H1 (cell line): ENCODE measurements at regions not wholly inside any gene's neighbourhood (a gene's known extent, or its start where the extent isn't known, plus 50 kb on each side); places are given as distances from the start of the nearest gene placed in this dataset.

Source experiments
- CTCF ChIA-PET: fragments of 300-600 bp; sonication (Branson Sonifier 250); formaldehyde crosslinking; loops from one replicate; lab custom pipeline; 2021; ENCODE audit not compliant: partially characterized antibody; lab: Charles Lee
- POLR2A ChIA-PET: fragments of 300-600 bp; sonication (Branson Sonifier 250); formaldehyde crosslinking; loops from one replicate; lab custom pipeline; 2021; ENCODE audit warnings: inconsistent platforms; ENCODE audit not compliant: partially characterized antibody; lab: Charles Lee
- DNase-seq, 2 experiments: peaks; one replicate each; pipeline versions ENCODE4 v3.0.0 to v3.0.0-alpha.2; 2010 to 2022; ENCODE audit warnings: low spot score in 2 of 2, low read depth in 1 of 2, mixed read lengths in 1 of 2
- FAIRE-seq: peaks from 2 replicates; lab custom pipeline; 2011; peaks lifted over from hg19 to GRCh38; lab: Jason Lieb, UNC
- H2AFZ ChIP-seq: 2 replicates; pipeline ENCODE4 v1.8.1; 2012; ENCODE audit warnings: low read length, inconsistent platforms
- H2AK5ac ChIP-seq: 2 replicates; pipeline ENCODE4 v1.6.1; 2013; ENCODE audit warnings: low read depth, low read length
- H2BK120ac ChIP-seq: replicated peaks from 2 replicates; pipeline ENCODE3; 2013; ENCODE audit warnings: low read depth, low read length, inconsistent platforms
- H2BK12ac ChIP-seq: 2 replicates; pipeline ENCODE4 v1.6.1; 2013; ENCODE audit warnings: low read depth, low read length
- H2BK15ac ChIP-seq: 2 replicates; pipeline ENCODE4 v1.6.1; 2013; ENCODE audit warnings: low read length
- H2BK20ac ChIP-seq: 2 replicates; pipeline ENCODE4 v1.6.1; 2013; ENCODE audit warnings: low read length
- H2BK5ac ChIP-seq: 2 replicates; pipeline ENCODE4 v1.6.1; 2013; ENCODE audit warnings: low read depth, low read length
- H3K14ac ChIP-seq: 2 replicates; pipeline ENCODE4 v1.6.1; 2013; ENCODE audit warnings: inconsistent platforms; ENCODE audit not compliant: insufficient read length
- H3K18ac ChIP-seq: 2 replicates; pipeline ENCODE4 v1.6.1; 2013; ENCODE audit warnings: low read length; ENCODE audit errors: extremely low read depth
- H3K23ac ChIP-seq: 2 replicates; pipeline ENCODE4 v1.6.1; 2013; ENCODE audit warnings: inconsistent platforms; ENCODE audit not compliant: insufficient read length
- H3K23me2 ChIP-seq: 2 replicates; pipeline ENCODE4 v1.6.1; 2013; ENCODE audit warnings: low read depth, low read length
- H3K27ac ChIP-seq: 2 replicates; pipeline ENCODE4 v1.6.1; 2011; ENCODE audit warnings: low read depth, low read length, inconsistent platforms
- H3K27me3 ChIP-seq, 4 experiments: replicated peaks in 1 of 4; 1 replicate in 1 of 4; 2 replicates in 3 of 4; pipeline versions ENCODE4 v1.6.1 to v1.8.1; 2011 to 2013; ENCODE audit warnings: low read length in 3 of 4, mild to moderate bottlenecking in 3 of 4, inconsistent platforms in 2 of 4, mixed read lengths in 2 of 4, moderate library complexity in 1 of 4; ENCODE audit not compliant: control insufficient read depth in 3 of 4, insufficient read depth in 3 of 4; ENCODE audit errors: extremely low read depth in 1 of 4
- H3K36me3 ChIP-seq, 4 experiments: 2 replicates each; pipeline versions ENCODE4 v1.6.1 to v1.8.1; 2011 to 2013; ENCODE audit warnings: mild to moderate bottlenecking in 4 of 4, low read length in 3 of 4, moderate library complexity in 2 of 4, control low read depth in 1 of 4, inconsistent platforms in 1 of 4; ENCODE audit not compliant: insufficient read depth in 4 of 4, control insufficient read depth in 2 of 4
- H3K4ac ChIP-seq: replicated peaks from 2 replicates; pipeline ENCODE3; 2013; ENCODE audit warnings: low read length, low read depth, mixed read lengths, inconsistent platforms; ENCODE audit not compliant: insufficient read length
- H3K4me1 ChIP-seq, 4 experiments: replicated peaks in 1 of 4; 1 replicate in 1 of 4; 2 replicates in 3 of 4; pipeline versions ENCODE4 v1.6.1 to v1.8.1; 2011 to 2013; ENCODE audit warnings: low read length in 3 of 4, inconsistent platforms in 2 of 4, mixed read lengths in 1 of 4; ENCODE audit not compliant: insufficient read depth in 4 of 4, control insufficient read depth in 3 of 4
- H3K4me2 ChIP-seq, 2 experiments: 2 replicates each; pipeline versions ENCODE4 v1.6.1 to v1.8.1; 2011 to 2013; ENCODE audit warnings: low read depth in 2 of 2, low read length in 2 of 2, control low read depth in 1 of 2, inconsistent platforms in 1 of 2, mild to moderate bottlenecking in 1 of 2; ENCODE audit not compliant: insufficient read depth in 1 of 2
- H3K4me3 ChIP-seq, 4 experiments: fragments of 200-600, 300-600 bp in 1 of 4; sonication (generic), shearing (Covaris generic), sonication (Bioruptor Twin) in 1 of 4; 2 replicates each; pipeline versions ENCODE4 v1.5.1 to v1.8.1; 2011 to 2016; ENCODE audit warnings: low read length in 4 of 4, low read depth in 3 of 4, control low read depth in 2 of 4, inconsistent platforms in 2 of 4, mild to moderate bottlenecking in 2 of 4, mixed read lengths in 1 of 4, moderate library complexity in 1 of 4; ENCODE audit not compliant: insufficient read depth in 2 of 4; ENCODE audit errors: extremely low read depth in 1 of 4
- H3K56ac ChIP-seq: replicated peaks from 2 replicates; pipeline ENCODE3; 2013; ENCODE audit warnings: low read depth, mild to moderate bottlenecking, mixed read lengths, low read length, inconsistent platforms; ENCODE audit not compliant: insufficient read length
- H3K79me1 ChIP-seq: 2 replicates; pipeline ENCODE4 v1.6.1; 2013; ENCODE audit warnings: low read depth, low read length, control low read depth
- H3K79me2 ChIP-seq, 2 experiments: 2 replicates each; pipeline versions ENCODE4 v1.6.1 to v1.8.1; 2012 to 2013; ENCODE audit warnings: low read length in 2 of 2, mild to moderate bottlenecking in 2 of 2, inconsistent platforms in 1 of 2; ENCODE audit not compliant: insufficient read depth in 2 of 2, control insufficient read depth in 1 of 2
- H3K9ac ChIP-seq, 4 experiments: replicated peaks in 1 of 4; 1 replicate in 1 of 4; 2 replicates in 3 of 4; pipeline versions ENCODE4 v1.6.1 to v1.8.1; 2011 to 2013; ENCODE audit warnings: low read depth in 3 of 4, low read length in 3 of 4, control low read depth in 2 of 4, mild to moderate bottlenecking in 2 of 4, moderate library complexity in 2 of 4, inconsistent platforms in 1 of 4; ENCODE audit errors: extremely low read depth in 1 of 4
- H3K9me3 ChIP-seq, 2 experiments: 2 replicates each; pipeline versions ENCODE4 v1.6.1 to v1.8.1; 2012 to 2013; ENCODE audit warnings: mild to moderate bottlenecking in 2 of 2, moderate library complexity in 2 of 2, control low read depth in 1 of 2, inconsistent platforms in 1 of 2, low read depth in 1 of 2, low read length in 1 of 2, mixed read lengths in 1 of 2; ENCODE audit not compliant: insufficient read depth in 2 of 2
- H4K20me1 ChIP-seq, 2 experiments: replicated peaks in 1 of 2; 2 replicates each; pipeline versions ENCODE3 to v1.8.1; 2011 to 2013; ENCODE audit warnings: inconsistent platforms in 2 of 2, low read length in 2 of 2, mild to moderate bottlenecking in 1 of 2; ENCODE audit not compliant: insufficient read depth in 2 of 2, control insufficient read depth in 1 of 2
- H4K5ac ChIP-seq: 2 replicates; pipeline ENCODE4 v1.6.1; 2013; ENCODE audit warnings: low read length, low read depth, mixed read lengths, inconsistent platforms; ENCODE audit not compliant: insufficient read length
- H4K8ac ChIP-seq: 2 replicates; pipeline ENCODE4 v1.8.0; 2013; ENCODE audit warnings: mild to moderate bottlenecking, moderate library complexity, low read length, inconsistent platforms; ENCODE audit not compliant: insufficient read depth; ENCODE audit errors: extremely low read depth
- H4K91ac ChIP-seq: replicated peaks from 2 replicates; pipeline ENCODE3; 2013; ENCODE audit warnings: low read length, mixed read lengths, inconsistent platforms; ENCODE audit not compliant: insufficient read length
- CBX8 ChIP-seq: fragments of 300-800, 300-1000 bp; sonication (generic); IDR thresholded peaks from 2 replicates; pipeline ENCODE4 v1.7.1; 2016; ENCODE audit warnings: low read depth, low read length, borderline replicate concordance
- EP300 ChIP-seq, 2 experiments: IDR thresholded peaks; 1 replicate in 1 of 2; 2 replicates in 1 of 2; pipeline ENCODE4 v1.6.1; 2011 to 2012; ENCODE audit warnings: low read depth in 2 of 2, low read length in 2 of 2, mild to moderate bottlenecking in 2 of 2, borderline replicate concordance in 1 of 2, inconsistent platforms in 1 of 2, moderate library complexity in 1 of 2
- HDAC2 ChIP-seq, 2 experiments: fragments of 300-600 bp in 1 of 2; sonication (generic) in 1 of 2; IDR thresholded peaks; 2 replicates each; pipeline ENCODE4 v1.6.1; 2011 to 2012; ENCODE audit warnings: low read depth in 2 of 2, low read length in 2 of 2, mild to moderate bottlenecking in 2 of 2, moderate library complexity in 2 of 2, borderline replicate concordance in 1 of 2, inconsistent platforms in 1 of 2
- WGBS, 2 experiments: shearing (Covaris generic) in 1 of 2; methylation state at CpG; one replicate each; pipeline versions ENCODE4 v1.1.6 to v1.1.7; 2013 to 2015; ENCODE audit warnings: low lambda C conversion rate in 2 of 2, mixed read lengths in 2 of 2, inconsistent platforms in 1 of 2, low coverage in 1 of 2, missing lambda C conversion rate in 1 of 2; ENCODE audit not compliant: insufficient replicate concordance in 2 of 2, insufficient coverage in 1 of 2, insufficient read length in 1 of 2; ENCODE audit errors: extremely low coverage in 1 of 2, missing lambda C conversion rate in 1 of 2; 5-methylcytosine and 5-hydroxymethylcytosine counted together

- DNase-seq: no peak
- POLR2A ChIA-PET: no interaction called here
Measured at GRCh38 chr7:23960361-23960760, 250.3 kb downstream of the STK31 start.

More at GRCh38 chr7:23960361-23960760, 250.3 kb downstream of the STK31 start:
- H3K9ac ChIP-seq: no peak overlapping the region
- no peak overlapping the region for H3K18ac ChIP-seq
- CTCF ChIA-PET: interaction anchor here (0.7 to 2.4 kb wide), 3 partner anchors 10 to 99 kb away, joined by 3 to 9 read pairs (median 8); no protein-coding TSS in a partner anchor
- H3K9me3 ChIP-seq: no peaks in the 10 kb centered on the region
- H3K36me3 ChIP-seq: no peaks in the 10 kb centered on the region
- no peak overlapping the region for H3K14ac ChIP-seq
- H3K79me1 ChIP-seq: no peaks in the 10 kb centered on the region
- H3K4ac ChIP-seq: no peak overlapping the region
- no peak overlapping the region for H2BK5ac ChIP-seq
- H3K4me3 ChIP-seq: no peak overlapping the region
- H2AK5ac ChIP-seq: no peak overlapping the region
- H2AFZ ChIP-seq: no peak overlapping the region
- H3K4me2 ChIP-seq: no peak overlapping the region
- no peaks in the 10 kb centered on the region for H3K79me2 ChIP-seq
- H3K23ac ChIP-seq: no peak overlapping the region
- H3K56ac ChIP-seq: no peak overlapping the region
- H3K27ac ChIP-seq: no peak overlapping the region
- H4K8ac ChIP-seq: no peak overlapping the region
- no peak overlapping the region for H4K5ac ChIP-seq
- FAIRE-seq: no peak
- H2BK15ac ChIP-seq: no peak overlapping the region
- peaks cover 0 to 6% (median under 1%) of the 10 kb centered on the region in 4 experiments; a peak in 2 of 7 replicates for H3K4me1 ChIP-seq
- H3K27me3 ChIP-seq: no peaks in the 10 kb centered on the region
- TF ChIP-seq CBX8 (no peak), HDAC2 (IDR thresholded peaks at IDR 0.05; ENCODE audit: borderline replicate concordance in 1 of 2, low read depth in 2 of 2, low read length in 2 of 2) (no peak), EP300 (IDR thresholded peaks at IDR 0.05; ENCODE audit: borderline replicate concordance in 1 of 2, low read depth in 2 of 2, low read length in 2 of 2) (no peak)
- no peak overlapping the region for H2BK120ac ChIP-seq
- H4K20me1 ChIP-seq: no peaks in the 10 kb centered on the region
- no peak overlapping the region for H4K91ac ChIP-seq
- H3K23me2 ChIP-seq: no peaks in the 10 kb centered on the region
- no peak overlapping the region for H2BK12ac ChIP-seq
- WGBS, 2 experiments: 81% methylated on average over 2 of the region's 2 CpGs; no CpG with 5 or more reads in 1 of the 2 experiments
- no peak overlapping the region for H2BK20ac ChIP-seq
